ENCODE measurements at regions not wholly inside any gene's neighbourhood (a gene's known extent, or its start where the extent isn't known, plus 50 kb on each side); places are given as distances from the start of the nearest gene placed in this dataset.
"Not testable (repeated sequence)": the region's sequence is repeated elsewhere in the genome, so short reads cannot be mapped to it uniquely, and the experiment has no call there.

DNA sequence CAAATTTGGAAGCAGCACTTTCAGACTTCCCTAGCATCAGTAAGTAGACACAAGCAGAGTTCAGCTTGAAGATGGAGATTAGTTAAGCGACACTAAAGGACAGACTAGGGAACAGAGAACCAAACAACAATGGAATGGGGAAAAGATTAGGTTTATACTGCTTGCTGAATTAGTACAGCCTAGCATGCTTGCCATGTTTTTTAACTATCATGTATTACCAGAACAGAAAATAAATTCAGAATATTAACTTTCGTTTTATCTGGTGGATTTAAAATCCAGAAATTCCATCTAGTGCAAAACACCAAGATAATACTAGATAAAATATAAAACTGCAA lies 451.5 kb upstream of the SLC10A2 start:
- DNase-seq (ENCODE audit: low spot score) = no peak
- intact Hi-C loops (cut with DNase I) = no loop called here

DNA sequence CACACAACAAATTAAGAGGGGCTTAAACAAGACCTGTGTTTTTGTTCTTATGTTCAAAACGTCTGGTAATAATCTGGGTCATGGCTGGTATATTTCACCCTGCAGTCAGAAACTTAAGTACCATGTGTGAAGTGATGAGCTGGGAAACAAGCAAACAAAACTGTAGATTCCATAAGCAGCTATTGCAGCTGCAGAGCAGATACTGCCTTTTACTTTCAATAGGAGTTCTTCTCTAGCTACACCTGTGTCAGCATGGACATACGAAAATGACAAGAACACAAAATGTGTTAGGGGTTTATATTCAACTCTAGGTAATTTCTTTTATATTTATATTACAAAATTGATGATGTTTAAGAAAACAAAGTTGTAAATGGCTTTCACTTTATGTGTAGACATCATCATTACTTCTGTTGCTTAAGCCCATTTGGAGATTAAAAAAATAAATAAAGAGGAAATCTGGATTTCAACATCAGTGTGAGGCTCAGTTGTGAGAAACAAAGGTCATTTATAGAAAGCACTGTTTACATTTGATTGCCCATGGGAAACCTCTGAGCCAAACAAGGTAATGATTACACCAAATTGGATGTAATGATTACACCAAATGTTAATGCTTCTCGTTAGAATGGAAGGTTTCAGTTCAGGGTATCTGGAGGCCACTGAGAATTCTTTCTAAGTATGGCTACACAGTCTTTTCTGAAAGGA lies 451.0 kb upstream of the SLC10A2 start:
- no peak for DNase-seq (ENCODE audit: low spot score)
- intact Hi-C loops (cut with DNase I) = no loop called here

DNA sequence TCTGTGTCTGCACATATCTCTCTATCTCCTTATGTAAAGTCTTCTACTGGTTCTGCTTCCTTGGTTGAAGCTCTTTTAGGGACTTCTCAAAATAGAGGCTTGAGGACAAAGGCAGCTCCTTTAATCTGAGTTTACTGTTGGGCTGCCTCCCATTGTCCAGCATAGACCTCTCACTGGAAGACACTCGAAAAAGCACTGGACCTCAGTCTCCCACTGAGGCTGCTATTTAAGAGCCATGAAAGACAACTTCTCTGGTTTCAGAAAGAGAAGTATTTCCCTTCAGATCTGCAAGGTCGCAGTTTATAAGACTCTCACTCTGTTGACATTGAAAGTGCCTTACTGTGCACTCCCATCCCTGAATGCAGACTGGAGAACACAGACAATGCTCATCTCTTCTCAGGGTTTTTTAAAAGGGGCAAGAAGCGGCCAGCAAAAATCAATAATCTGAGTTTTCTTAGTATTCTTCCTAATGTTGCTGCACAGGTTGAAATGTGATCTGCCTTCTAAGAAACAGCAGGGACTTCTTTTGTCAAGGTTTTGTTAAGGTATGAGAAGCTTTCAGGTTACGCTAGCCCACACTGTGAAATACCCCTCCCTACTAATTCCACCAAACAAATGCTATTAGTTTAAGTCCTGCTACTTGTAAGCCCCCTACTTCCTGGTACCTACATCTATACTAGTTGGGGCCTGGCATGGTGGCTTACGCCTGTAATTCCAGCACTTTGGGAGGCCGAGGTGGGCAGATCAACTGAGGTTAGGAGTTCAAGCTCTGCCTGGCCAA lies 450.0 kb upstream of the SLC10A2 start:
- DNase-seq (ENCODE audit: low spot score) = no peak
- intact Hi-C loops (cut with DNase I) = no loop called here

DNA sequence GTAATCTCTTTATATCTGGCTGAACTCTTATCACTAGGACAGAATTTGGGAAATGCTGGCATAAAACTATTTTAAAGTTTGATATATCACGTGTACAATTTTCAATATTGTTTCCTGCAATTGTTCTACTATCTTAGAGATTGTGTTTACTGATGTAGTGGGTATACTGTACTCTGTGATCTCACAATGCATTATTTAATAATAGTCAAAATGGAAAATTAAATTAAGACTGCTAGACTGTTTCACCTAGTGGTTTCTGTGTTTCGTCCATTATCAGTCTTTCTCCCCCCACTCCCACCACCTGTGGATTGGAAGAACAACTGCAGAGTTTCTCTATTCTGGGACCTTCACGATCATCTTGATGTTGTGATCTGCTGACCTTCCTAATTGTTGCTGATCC lies 449.2 kb upstream of the SLC10A2 start:
- DNase-seq (ENCODE audit: low spot score) = no peak
- intact Hi-C loops (cut with DNase I) = no loop called here

DNA sequence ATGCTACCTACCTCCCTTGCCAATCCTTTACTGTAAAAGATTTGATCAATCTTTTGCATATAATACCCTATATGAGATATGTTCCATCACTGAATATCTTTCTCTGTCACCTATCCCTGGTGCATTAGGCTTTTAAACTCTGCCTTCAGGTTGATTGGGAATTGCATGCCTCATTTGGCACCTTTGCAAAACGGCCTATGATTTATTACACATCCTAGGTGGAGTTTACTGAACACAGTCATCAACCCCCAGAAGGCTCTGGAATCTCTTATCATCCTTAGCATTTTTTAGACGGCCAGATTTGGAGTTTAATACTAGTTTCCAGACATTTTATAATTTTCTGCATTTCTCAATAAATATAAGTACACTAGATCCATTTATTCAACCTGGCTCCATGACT lies 448.4 kb upstream of the SLC10A2 start:
- intact Hi-C loops (cut with DNase I) = no loop called here

DNA sequence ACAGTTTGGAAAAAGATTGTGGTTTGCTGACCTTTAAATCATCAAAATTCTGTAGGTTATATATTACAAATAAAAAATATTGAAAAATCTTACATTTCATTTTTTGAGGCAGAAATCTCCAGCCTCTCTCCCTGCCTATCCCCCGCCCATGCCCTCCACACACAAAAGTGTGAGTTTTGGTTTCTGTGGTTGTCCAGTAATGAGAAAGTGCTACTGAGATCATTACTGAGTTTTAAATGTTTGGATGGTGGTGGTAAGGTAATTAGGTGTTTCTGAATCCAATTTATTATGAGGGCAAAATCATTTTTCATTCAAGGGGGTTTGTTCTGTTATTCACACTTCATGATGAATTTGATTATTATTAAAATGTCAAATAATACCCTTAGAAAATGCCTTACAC lies 448.0 kb upstream of the SLC10A2 start:
- intact Hi-C loops (cut with DNase I) = no loop called here
- DNase-seq (ENCODE audit: low spot score) = no peak

More for the DNA sequence above, 448.4 kb upstream of the SLC10A2 start:
- DNase-seq (ENCODE audit: low spot score) = no peak

DNA sequence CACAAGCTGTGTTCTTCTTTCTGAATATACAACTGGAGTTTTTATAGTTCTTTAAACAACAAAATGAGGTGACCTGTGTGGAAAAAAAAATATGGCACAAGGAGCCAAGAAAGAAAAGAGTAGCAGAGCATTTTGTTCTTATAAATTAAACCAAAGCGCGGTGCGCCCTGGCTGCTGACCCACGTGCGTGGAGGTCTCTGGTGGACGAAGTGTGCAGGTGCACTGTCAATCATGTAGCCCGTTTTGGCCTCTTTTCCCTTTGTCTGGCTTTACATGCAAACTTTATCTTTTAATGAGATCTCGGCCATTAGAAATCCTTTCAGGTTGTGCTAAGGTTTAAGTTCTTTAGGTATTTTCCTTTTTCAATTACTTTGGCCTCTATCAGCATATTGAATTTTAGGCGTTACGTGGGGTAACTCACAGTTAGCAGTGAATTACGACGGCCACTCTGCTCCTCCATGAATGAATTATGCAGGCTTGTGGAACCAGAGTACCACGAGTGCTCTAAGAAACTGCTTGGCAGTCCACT lies 443.9 kb upstream of the SLC10A2 start:
- DNase-seq (ENCODE audit: low spot score) = no peak
- intact Hi-C loops (cut with DNase I) = no loop called here

DNA sequence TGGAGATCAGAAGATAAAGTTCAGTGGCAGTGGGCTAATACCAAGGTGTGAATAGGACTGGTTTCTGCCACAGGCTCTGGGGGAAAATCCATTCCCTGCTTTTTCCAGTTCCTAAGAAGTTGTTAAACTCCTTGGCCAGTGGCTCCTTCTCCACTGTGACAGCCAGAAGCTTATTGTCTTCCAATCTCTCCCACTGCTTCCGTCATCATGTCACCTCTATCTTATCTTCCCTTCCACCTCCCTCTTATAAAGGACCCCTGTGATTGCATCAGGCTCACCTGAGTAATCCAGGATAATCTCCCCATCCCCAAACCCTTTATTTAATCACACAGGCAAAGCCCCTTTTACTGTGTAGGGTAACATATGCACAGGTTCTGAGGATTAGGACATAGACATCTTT lies 431.2 kb upstream of the SLC10A2 start:
- intact Hi-C loops (cut with DNase I) = no loop called here
- DNase-seq (ENCODE audit: low spot score) = no peak

DNA sequence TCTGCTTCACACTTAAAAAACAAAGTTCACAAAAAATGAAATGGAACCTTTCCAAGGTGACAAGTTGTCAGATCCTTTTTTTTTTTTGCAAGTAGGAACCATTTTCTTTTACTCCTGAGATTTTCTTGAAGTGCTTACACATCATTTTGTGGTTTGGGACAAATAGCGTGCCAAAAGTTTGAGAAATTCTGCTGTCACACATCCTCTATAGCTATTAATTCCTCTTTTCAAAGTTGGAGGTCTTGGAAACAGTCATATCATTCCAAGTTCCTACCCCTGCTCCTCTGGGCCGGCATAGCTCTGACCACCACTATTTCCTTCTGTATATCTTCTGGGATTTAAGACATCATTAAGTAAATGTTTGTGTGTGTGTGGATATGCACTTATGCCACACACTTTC lies 421.6 kb upstream of the SLC10A2 start:
- intact Hi-C loops (cut with DNase I) = no loop called here
- no peak for DNase-seq (ENCODE audit: low spot score)

DNA sequence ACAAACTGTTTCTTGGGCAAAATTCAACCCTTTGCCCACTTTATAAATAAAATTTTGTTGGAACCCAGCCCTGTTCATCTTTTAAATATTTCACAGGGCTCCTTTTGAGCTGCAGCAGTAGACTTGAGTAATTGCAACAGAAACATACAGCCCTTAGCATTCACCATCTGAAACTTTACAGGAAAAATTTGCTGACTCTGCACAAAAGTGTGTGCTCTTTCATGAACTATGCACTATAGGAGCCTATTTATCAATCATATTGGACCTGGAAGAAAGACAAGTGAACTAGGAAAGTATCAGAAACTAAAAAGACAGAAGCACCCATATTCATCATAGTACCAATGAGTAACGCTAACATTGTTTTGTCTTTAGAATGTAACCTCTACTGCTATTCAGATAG lies 406.9 kb upstream of the SLC10A2 start:
- intact Hi-C loops (cut with DNase I) = no loop called here
- DNase-seq (ENCODE audit: low spot score) = no peak

DNA sequence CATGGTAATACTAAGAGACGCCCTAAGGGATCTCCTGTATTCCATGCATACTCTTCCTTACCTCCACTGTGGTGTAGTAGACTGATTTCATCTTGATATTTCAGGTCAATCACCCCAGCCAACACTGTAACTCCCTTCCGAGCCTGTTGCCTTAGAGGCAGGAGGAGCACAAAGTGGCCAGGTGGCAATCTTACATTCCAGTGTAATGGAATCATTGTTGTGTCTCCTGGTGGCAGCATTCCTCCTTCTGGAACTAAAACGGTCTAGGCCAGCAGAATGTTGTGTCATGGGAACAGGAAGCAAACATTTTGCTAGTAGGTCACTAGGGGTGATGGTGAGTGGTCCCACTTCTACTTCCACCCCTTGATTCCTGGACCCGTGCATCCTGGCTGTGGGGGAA lies 405.7 kb upstream of the SLC10A2 start:
- DNase-seq (ENCODE audit: low spot score) = no peak
- intact Hi-C loops (cut with DNase I) = no loop called here

DNA sequence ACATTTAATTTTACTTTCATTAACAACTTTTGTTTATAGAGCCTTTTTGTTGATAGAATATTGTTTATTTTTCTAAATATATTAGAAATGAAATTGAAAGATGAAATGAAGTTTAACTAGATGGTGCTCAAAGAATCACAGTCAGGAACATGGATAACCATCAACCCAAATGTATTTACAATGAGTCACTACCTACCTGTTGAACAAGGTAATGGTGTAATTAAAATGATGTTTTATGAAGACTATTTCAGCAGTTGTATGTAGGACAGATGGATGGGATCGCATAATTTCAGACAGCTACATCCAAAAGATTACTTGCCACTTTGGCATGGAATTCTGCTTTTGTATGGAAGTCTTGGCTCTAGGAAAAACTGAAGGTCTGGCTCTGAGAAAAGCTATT lies 403.6 kb upstream of the SLC10A2 start:
- intact Hi-C loops (cut with DNase I) = no loop called here
- no peak for DNase-seq (ENCODE audit: low spot score)

DNA sequence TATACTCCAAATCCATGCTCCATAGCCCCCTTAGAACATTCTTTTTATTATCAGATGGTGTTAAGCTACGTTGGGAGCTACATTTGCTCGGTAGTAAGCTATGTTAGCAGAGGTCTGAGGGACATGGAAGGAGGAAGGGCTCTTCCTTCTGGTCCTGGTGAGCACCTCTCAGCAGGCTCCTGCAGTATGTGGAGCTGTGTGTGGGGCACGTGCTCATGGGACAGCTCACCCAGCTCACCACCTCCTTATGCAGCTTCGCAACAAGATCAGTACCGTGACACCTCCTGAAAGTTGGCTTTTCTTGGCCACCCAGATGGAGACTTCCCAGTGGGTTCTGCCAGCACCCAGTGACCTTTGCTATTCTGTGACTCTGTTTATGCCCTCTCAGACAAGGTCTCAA lies 400.5 kb upstream of the SLC10A2 start:
- intact Hi-C loops (cut with DNase I) = no loop called here
- DNase-seq (ENCODE audit: low spot score) = no peak

DNA sequence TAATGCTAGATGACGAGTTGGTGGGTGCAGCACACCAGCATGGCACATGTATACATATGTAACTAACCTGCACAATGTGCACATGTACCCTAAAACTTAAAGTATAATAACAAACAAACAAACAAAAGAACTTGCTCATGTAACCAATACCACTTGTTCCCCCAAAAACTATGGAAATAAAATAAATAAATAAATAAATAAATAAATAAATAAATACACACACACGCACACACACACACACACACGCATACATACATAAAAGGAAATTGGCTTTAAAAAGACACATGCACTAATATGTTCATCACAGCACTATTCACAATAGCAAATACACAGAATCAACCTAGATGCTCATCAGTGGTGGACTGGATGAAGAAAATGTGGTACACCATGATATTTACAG lies 394.0 kb upstream of the SLC10A2 start:
- DNase-seq (ENCODE audit: low spot score); intact Hi-C loops (cut with DNase I): not testable (repeated sequence)

DNA sequence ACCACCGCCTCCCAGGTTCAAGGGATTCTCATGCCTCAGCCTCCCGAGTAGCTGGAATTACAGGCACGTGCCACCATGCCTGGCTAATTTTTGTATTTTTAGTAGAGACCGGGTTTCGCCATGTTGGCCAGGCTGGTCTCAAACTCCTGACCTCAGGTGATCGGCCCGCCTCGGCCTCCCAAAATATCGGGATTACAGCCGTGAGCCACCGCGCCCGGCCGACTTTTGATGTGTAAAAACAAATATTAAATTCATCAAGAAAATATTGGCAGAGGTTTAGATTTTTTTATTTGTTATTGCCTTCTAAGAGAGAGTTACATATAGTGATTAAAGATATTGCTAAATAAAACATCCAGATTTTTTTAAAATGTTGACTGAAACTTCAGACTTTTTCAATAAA lies 390.8 kb upstream of the SLC10A2 start:
- DNase-seq (ENCODE audit: low spot score); intact Hi-C loops (cut with DNase I): not testable (repeated sequence)

DNA sequence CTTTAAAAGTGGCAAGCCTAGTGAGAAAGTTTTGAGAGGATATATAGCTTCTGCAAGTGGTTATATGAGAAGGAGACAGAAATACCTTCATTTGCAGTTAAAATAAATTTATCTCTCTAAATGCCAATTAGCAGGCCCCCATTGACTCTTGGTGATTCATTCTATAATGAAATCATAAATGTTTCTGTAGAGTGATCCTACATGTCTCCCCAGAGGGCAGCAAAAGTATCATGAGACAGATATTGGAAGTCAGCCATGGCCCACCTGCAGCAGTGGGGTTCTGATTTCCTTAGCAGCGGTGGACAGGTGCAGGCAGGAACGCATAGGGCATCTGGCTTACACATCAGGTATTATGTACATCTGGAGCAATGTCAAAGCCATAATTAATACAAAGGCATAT lies 385.4 kb upstream of the SLC10A2 start:
- intact Hi-C loops (cut with DNase I) = no loop called here
- no peak for DNase-seq (ENCODE audit: low spot score)

DNA sequence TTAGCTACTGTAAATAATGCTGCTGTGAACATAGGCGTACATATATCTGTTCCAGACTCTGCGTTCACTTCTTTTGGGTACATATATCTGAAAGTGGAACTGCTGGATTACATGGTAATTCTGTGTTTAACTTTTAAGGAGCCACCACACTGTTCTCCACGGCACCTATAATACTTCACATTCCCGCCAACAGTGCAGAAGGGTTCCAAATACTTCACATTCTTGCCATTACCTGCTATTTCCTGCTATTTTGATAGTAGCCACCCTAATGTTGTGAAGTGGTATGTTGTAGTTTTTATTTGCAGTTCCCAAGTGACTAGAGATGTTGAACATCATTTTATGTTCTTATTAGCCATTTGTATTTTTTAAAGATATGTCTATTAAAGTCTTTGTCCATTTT lies 377.4 kb upstream of the SLC10A2 start:
- DNase-seq (ENCODE audit: low spot score) = no peak
- intact Hi-C loops (cut with DNase I) = no loop called here

DNA sequence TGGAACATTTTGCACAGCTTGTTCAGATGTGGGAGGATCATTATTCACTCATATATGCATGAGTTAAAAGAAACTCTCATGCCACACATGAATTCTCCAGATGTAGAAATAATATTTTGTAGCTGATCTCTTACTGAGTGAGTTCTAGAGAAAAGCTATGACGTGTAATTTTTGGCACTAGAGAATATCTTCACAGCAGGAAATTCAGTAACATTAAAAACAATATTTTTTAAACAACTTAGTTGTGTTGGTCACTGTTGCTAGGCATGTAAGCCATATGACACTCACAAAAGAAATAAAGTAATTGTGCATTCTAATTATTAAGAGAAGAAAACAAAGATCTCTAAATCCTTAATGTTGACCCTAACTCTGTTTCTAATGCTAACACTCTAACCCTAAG lies 371.4 kb upstream of the SLC10A2 start:
- intact Hi-C loops (cut with DNase I) = no loop called here
- DNase-seq (ENCODE audit: low spot score) = no peak

DNA sequence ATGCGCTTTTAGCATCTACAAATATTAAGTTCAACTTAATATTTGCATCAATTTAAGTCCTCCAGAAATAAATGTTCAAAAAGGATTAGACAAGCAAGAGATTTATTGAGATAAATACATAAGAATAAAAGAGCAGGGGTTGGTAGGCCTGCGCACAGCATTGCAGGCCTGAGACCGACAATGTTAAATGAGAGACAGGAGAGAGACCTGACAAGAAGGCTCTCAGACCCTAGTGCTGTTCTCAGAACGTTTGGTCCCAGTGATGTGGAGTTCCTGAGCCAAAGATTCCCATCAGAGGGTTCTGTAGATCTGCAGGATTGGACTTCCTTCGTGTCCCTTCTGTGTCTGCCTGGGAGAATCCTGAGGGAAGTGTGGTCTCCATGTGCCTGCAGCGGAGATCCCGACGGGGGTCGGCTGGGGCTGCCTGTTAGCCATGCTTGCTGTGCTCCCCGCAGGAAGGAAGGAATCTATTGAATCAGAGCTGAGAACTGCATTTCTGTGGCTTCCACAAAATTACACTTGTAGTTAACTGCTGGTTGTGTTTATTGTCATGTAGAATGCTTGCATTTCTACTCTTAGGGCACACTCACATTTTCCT lies 369.9 kb upstream of the SLC10A2 start:
- intact Hi-C loops (cut with DNase I) = no loop called here
- no peak for DNase-seq (ENCODE audit: low spot score)

DNA sequence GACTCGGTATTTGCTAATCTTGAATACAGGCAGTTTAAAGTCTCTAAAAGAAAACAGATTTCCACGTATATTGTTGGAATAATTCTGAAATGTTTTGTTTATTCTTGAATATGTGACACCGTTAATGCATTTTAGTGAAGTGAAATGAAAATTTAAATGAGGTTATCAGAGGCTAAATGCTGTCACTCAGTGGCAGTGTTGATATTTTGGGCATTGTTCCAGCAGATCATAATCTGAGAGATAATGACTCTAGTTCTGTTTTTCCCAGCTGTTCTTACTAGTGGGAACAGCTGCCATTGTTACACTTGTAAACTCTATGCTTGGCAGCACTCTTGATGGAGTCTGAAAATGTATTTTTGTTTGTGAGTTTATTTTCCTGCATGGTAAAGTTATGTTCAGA lies 365.6 kb upstream of the SLC10A2 start:
- intact Hi-C loops (cut with DNase I) = no loop called here
- DNase-seq (ENCODE audit: low spot score) = no peak

DNA sequence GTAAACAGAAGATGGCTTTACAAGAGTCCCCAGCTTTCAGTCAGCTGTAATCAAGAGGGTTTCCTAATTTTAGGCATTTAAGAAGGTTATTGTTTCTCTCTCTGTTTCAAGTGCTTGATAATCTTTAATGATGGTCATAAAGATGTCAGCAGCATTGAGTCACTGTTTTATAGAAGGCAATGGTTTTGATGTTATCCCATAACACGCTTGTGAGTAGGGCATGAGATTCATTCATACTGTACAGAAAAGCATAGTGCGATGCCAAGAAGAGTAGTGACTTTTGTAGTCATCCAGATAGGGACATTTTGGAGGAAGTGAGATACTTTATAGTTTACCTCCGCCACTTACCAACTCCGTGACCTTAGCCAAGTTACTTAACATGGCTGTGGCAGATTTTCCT lies 364.2 kb upstream of the SLC10A2 start:
- DNase-seq (ENCODE audit: low spot score) = no peak
- intact Hi-C loops (cut with DNase I) = no loop called here

Data from cardiac septum (tissue), 1 donor.